ENCODE measurements at regions not wholly inside any gene's neighbourhood (a gene's known extent, or its start where the extent isn't known, plus 50 kb on each side); places are given as distances from the start of the nearest gene placed in this dataset.

- TF ChIP-seq EZH2 (IDR thresholded peaks at IDR 0.05; ENCODE audit: borderline replicate concordance, low read depth, low read length, severe bottlenecking), result no peak
- TF ChIP-seq, protein P1, sequence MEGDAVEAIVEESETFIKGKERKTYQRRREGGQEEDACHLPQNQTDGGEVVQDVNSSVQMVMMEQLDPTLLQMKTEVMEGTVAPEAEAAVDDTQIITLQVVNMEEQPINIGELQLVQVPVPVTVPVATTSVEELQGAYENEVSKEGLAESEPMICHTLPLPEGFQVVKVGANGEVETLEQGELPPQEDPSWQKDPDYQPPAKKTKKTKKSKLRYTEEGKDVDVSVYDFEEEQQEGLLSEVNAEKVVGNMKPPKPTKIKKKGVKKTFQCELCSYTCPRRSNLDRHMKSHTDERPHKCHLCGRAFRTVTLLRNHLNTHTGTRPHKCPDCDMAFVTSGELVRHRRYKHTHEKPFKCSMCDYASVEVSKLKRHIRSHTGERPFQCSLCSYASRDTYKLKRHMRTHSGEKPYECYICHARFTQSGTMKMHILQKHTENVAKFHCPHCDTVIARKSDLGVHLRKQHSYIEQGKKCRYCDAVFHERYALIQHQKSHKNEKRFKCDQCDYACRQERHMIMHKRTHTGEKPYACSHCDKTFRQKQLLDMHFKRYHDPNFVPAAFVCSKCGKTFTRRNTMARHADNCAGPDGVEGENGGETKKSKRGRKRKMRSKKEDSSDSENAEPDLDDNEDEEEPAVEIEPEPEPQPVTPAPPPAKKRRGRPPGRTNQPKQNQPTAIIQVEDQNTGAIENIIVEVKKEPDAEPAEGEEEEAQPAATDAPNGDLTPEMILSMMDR (IDR thresholded peaks at IDR 0.05; ENCODE audit: borderline replicate concordance, extremely low read depth, low read length, poor library complexity, severe bottlenecking), result no peak
These were observed 253.7 kb downstream of the ZPLD1 start for GRCh38 chr3:102688556-102688930.
